ENCODE measurements at regions not wholly inside any gene's neighbourhood (a gene's known extent, or its start where the extent isn't known, plus 50 kb on each side); places are given as distances from the start of the nearest gene placed in this dataset.

DNA sequence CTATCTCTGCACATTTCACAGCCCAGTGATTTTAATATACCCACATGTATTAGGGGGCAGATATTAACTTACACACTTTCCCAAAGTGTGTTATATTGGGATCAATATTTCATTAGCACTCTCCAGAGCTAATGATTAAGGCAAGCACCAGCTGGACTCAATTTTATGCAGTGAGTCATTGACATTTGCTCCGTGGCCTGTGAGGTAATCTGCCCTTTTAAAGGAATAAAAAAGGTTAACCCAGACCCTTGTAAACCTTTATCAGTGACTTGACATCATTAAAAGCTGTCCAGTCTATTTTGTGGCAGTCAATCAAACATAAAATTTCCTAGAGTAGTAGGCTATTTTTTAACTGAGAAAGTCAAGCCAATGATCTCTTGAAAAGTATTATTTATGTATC, 1870.4 kb upstream of the CELF4 start:
- in situ Hi-C loops (cut with MboI; ENCODE audit: low pct_unique_long_range_greater_than_20kb, low sequenced_read_pairs) = no loop called here

DNA sequence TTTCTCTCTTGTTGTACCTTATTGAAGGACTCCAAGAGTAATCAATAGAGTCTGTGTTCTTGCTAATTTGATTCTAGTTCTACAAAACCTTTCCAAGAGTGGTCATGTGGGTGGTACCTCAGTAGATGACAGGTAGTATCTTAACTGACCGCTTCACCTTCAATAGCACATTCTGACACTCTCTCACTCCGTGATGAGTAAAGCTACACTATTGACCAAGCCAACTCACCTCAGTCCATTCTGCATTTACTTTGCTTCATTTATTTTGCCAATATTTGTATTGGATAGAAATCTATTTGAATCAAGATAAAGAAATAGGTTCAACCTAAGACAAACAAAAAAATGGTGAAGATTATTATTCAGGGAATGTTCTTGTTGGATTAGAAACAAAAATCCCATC, 1869.6 kb upstream of the CELF4 start:
- in situ Hi-C loops (cut with MboI; ENCODE audit: low pct_unique_long_range_greater_than_20kb, low sequenced_read_pairs) = no loop called here
- DNase-seq = no peak

More for the DNA sequence above, 1870.4 kb upstream of the CELF4 start:
- DNase-seq = no peak

- no peak for DNase-seq
- in situ Hi-C loops (cut with MboI; ENCODE audit: low pct_unique_long_range_greater_than_20kb, low sequenced_read_pairs) = no loop called here
Measured at GRCh38 chr18:39434223-39434920, 1868.8 kb upstream of the CELF4 start.

GRCh38 chr18:39425172-39425850, 1859.7 kb upstream of the CELF4 start:
- in situ Hi-C loops (cut with MboI; ENCODE audit: low pct_unique_long_range_greater_than_20kb, low sequenced_read_pairs) = no loop called here

GRCh38 chr18:39424261-39424660, 1858.7 kb upstream of the CELF4 start:
- no peak for DNase-seq
- in situ Hi-C loops (cut with MboI; ENCODE audit: low pct_unique_long_range_greater_than_20kb, low sequenced_read_pairs) = no loop called here

More at GRCh38 chr18:39425172-39425850, 1859.7 kb upstream of the CELF4 start:
- DNase-seq = no peak

DNA sequence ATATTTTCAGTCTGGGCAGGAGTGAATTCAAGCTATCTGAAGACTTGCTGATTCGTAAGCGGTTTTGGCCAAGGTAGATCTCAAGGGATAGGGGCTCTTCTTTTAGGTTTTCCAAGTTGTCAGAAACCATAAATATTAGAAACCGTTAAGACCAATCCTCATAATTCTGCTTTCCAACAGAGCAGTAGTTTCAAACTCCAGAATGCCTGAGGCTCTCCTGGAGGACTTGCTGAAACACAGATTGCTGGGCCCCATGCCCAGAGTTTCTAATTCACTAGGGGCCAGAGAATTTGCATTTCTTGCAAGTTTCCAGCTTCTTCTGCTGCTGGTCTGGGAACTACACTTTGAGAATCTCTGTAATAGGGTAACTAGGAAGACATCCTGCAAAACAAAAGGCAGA, 1855.7 kb upstream of the CELF4 start:
- no peak for DNase-seq
- in situ Hi-C loops (cut with MboI; ENCODE audit: low pct_unique_long_range_greater_than_20kb, low sequenced_read_pairs) = no loop called here

DNA sequence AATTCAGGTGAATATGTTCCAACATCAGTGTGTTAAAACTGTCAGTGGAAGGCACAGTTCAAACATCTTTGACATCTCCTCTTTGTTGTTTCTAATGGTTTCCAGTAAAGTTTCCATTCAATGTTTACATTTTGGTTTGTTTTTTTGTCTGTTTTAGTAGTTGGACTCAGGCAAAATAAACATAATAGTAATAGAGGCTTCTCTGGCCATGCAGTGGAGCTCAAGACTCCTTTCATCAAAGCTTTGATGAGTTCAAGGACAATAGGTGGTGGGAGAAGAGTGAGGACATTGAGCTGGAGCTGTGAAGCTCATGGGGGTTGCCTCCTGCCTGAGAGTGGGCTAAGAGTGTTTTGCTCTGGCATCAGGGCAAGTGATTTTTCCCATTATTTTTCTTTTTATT, 1853.7 kb upstream of the CELF4 start:
- in situ Hi-C loops (cut with MboI; ENCODE audit: low pct_unique_long_range_greater_than_20kb, low sequenced_read_pairs) = no loop called here
- no peak for DNase-seq

DNA sequence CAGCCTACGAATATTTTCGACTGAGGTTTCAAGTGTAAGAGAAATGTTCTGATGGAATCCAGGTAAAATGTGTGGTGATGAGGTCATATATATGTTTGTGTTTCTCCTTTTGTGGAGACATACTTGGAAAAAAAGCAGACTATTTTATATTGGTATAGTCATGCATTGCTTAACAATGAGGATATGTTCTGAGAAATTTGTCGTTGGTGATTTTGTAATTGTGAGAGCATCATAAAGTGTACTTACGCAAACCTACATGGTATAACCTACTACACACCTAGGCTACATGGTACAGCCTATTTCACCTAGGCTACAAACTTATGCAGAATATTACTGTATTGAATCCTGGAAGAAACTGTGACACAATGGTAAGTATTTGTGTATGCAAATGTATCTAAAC, 1849.9 kb upstream of the CELF4 start:
- in situ Hi-C loops (cut with MboI; ENCODE audit: low pct_unique_long_range_greater_than_20kb, low sequenced_read_pairs) = no loop called here
- no peak for DNase-seq

DNA sequence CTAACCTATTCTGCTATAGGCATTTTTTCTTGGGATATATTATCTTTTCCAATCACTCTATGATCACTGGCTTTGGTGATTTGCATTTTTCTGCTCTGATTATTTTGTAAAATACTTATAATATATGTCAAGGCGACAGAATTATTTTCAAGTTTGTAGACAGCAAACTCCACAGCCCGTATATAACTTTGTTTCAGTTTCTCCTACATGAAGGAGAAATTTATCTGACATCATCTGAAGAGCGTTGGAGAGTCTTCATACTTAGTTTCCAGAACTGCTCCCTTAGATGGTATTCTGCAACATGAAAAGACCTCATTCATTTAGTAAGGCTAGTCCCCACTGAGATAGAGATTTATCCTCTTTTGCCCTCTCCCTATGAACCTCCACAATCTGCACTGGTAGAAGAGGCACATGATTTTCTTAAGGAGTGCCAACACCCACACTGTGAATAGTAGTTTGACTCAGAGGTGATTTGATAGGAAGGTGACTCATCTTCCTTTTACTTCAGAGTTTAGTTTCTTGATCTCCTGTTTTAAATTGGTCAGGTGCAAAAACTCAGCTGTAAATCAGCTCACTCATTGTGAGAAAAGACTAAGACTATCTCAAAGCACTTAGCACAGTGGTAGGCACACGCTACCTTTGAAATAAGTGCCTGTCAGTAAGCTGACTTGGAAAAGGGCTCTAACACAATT, 1848.6 kb upstream of the CELF4 start:
- in situ Hi-C loops (cut with MboI; ENCODE audit: low pct_unique_long_range_greater_than_20kb, low sequenced_read_pairs) = no loop called here
- DNase-seq = no peak

- no peak for DNase-seq
- in situ Hi-C loops (cut with MboI; ENCODE audit: low pct_unique_long_range_greater_than_20kb, low sequenced_read_pairs) = no loop called here
Measured at GRCh38 chr18:39406941-39407340, 1841.3 kb upstream of the CELF4 start.

- in situ Hi-C loops (cut with MboI; ENCODE audit: low pct_unique_long_range_greater_than_20kb, low sequenced_read_pairs) = no loop called here
- DNase-seq = no peak
Measured at GRCh38 chr18:39403121-39403520, 1837.5 kb upstream of the CELF4 start.

DNA sequence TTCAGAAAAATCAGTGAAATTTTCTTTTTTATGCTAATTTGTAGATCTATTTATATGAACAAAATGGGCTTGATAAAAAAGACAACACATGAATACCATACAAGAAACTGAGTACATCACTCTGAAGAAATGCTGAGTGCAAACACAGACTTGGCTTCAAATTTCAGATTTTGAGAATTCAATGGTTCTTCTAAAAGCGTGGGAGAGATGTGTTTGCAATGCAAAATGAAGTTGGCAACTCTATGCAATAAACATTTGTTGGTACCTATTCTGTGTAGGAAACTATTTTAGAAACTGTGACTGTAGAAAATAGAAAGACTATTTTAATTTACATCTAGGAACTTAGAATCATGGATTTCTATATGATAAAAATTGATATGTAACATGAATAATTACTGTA, 1834.1 kb upstream of the CELF4 start:
- in situ Hi-C loops (cut with MboI; ENCODE audit: low pct_unique_long_range_greater_than_20kb, low sequenced_read_pairs) = no loop called here
- no peak for DNase-seq

DNA sequence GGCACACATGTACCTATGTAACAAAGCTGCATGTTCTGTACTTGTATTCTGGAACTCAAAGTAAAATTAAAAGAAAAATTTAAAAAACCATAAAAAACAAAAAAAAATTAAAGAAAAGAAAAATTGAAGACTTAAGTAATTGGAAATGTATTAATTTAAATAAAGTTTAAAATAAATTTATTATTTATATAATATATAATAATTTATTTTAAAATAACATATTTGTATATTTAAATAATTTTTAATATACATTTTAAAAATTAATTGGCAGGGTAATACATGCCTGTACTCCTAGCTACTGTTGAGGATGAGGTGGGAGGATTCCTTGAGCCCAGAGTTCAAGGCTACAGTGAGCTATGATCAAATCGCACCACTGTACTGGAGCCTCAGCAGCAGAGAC, 1830.6 kb upstream of the CELF4 start:
- DNase-seq = no peak
- in situ Hi-C loops (cut with MboI; ENCODE audit: low pct_unique_long_range_greater_than_20kb, low sequenced_read_pairs) = no loop called here

GRCh38 chr18:39389800-39390379, 1824.3 kb upstream of the CELF4 start:
- no peak for DNase-seq

DNA sequence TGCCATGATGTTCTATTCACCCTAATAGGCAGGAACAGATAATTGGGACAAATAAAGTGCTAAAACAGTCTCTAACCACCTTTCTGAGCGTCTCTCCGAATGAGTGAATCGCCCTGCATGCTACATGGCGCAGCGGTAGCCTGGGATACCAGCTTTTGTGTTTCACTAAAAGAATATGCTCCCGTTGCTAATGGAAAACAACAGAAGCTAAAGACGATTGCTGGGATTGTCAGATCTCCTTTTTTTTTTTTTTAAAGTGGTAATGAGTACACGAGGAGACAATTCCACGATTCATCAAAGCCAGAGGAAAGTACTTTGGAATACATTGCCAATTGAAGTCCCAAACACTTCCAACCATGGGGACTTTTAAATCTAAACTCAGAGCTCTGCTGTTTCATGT, 1815.3 kb upstream of the CELF4 start:
- DNase-seq = no peak
- in situ Hi-C loops (cut with MboI; ENCODE audit: low pct_unique_long_range_greater_than_20kb, low sequenced_read_pairs) = no loop called here

More at GRCh38 chr18:39389800-39390379, 1824.3 kb upstream of the CELF4 start:
- in situ Hi-C loops (cut with MboI; ENCODE audit: low pct_unique_long_range_greater_than_20kb, low sequenced_read_pairs) = no loop called here

DNA sequence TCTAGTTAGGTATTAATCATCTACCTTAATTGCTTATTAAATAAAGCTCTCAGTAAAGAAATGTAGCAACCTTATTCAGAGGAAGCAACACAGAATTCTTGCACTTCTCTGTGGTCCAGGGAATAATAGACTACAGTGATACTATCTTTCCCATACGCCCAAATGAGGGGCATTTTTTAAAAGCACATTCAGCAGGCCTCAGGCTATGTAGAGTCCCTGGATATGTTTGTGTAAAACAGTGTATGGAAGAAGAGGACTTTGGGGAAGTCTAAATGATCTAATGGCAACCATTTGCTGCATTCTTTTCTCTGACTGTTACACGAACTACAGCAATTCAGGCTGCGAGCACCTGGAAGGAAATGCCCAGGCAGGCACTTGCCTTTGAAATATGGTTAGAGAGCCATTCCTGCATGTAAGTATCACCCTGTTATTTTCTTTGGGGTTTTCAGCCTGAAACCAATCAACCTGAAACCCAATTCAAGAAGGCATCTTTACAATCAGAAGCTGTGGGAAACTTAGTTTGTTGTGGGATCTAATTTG, 1814.7 kb upstream of the CELF4 start:
- DNase-seq = no peak
- in situ Hi-C loops (cut with MboI; ENCODE audit: low pct_unique_long_range_greater_than_20kb, low sequenced_read_pairs) = no loop called here

GRCh38 chr18:39375066-39375465, 1809.5 kb upstream of the CELF4 start:
- in situ Hi-C loops (cut with MboI; ENCODE audit: low pct_unique_long_range_greater_than_20kb, low sequenced_read_pairs) = no loop called here
- DNase-seq = no peak

DNA sequence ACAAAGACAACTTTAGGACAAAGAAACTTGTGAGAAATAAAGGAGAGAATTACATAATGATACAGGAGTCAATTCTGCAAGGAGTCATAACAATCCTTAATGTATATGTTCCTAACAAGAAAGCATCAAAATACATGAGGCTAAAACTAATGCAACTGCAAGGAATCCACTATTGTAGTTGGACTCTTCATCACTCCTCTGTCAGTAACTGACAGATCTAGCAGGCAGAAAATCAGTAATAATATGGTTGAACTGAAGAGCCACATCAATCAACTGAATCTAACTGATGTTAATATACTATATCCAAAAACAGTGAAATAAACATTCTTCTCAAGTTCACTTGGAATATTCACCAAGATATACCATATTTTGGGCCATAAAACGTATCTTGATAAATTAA, 1806.4 kb upstream of the CELF4 start:
- no peak for DNase-seq
- in situ Hi-C loops (cut with MboI; ENCODE audit: low pct_unique_long_range_greater_than_20kb, low sequenced_read_pairs) = no loop called here

- no peak for DNase-seq
- in situ Hi-C loops (cut with MboI; ENCODE audit: low pct_unique_long_range_greater_than_20kb, low sequenced_read_pairs) = no loop called here
Measured at GRCh38 chr18:39366656-39367055, 1801.1 kb upstream of the CELF4 start.
